Skeletal muscle satellite cell (primary cell): ENCODE measurements at regions not wholly inside any gene's neighbourhood (a gene's known extent, or its start where the extent isn't known, plus 50 kb on each side); places are given as distances from the start of the nearest gene placed in this dataset.

ENCODE experiments used
- H3K27me3 ChIP-seq: 2 replicates; pipeline ENCODE4 v1.7.0; 2013; ENCODE audit warnings: low read length; ENCODE audit not compliant: control insufficient read depth, insufficient read depth
- H3K36me3 ChIP-seq: 2 replicates; pipeline ENCODE4 v1.7.0; 2013; ENCODE audit warnings: mild to moderate bottlenecking, control low read depth, low read length; ENCODE audit not compliant: insufficient read depth
- H3K4me1 ChIP-seq: 2 replicates; pipeline ENCODE4 v1.7.0; 2013; ENCODE audit warnings: low read length; ENCODE audit not compliant: control insufficient read depth, insufficient read depth
- H3K4me2 ChIP-seq: 2 replicates; pipeline ENCODE4 v1.7.0; 2013; ENCODE audit warnings: mild to moderate bottlenecking, low read length
- H3K4me3 ChIP-seq: 2 replicates; pipeline ENCODE4 v1.7.0; 2013; ENCODE audit warnings: low read length
- H3K9ac ChIP-seq: 2 replicates; pipeline ENCODE4 v1.7.0; 2013; ENCODE audit warnings: mild to moderate bottlenecking, low read depth, low read length, moderate library complexity
- H3K9me3 ChIP-seq: replicated peaks from 2 replicates; pipeline ENCODE4 v1.7.0; 2013; ENCODE audit warnings: mild to moderate bottlenecking, control low read depth, low read length

GRCh38 chr5:143473481-143473880, 70.0 kb upstream of the NR3C1 start:
- Histone ChIP-seq H3K27me3 (no peaks in the 10 kb centered on the region), H3K9ac (no peak overlapping the region), H3K4me1 (no peaks in the 10 kb centered on the region), H3K4me3 (no peak overlapping the region), H3K9me3 (no peaks in the 10 kb centered on the region), H3K36me3 (no peaks in the 10 kb centered on the region), H3K4me2 (no peak overlapping the region)

- H3K4me1 ChIP-seq: no peaks in the 10 kb centered on the region
- H3K27me3 ChIP-seq: no peaks in the 10 kb centered on the region
- no peak overlapping the region for H3K9ac ChIP-seq
- H3K4me2 ChIP-seq: no peak overlapping the region
- H3K36me3 ChIP-seq: no peaks in the 10 kb centered on the region
- H3K9me3 ChIP-seq: no peaks in the 10 kb centered on the region
- no peak overlapping the region for H3K4me3 ChIP-seq
Observed at GRCh38 chr5:143472576-143472975, 69.1 kb upstream of the NR3C1 start.

GRCh38 chr5:143471666-143472464, 68.4 kb upstream of the NR3C1 start:
- Histone ChIP-seq H3K36me3 (no peaks in the 10 kb centered on the region), H3K4me1 (no peaks in the 10 kb centered on the region), H3K27me3 (no peaks in the 10 kb centered on the region), H3K4me2 (no peak overlapping the region), H3K9me3 (no peaks in the 10 kb centered on the region), H3K9ac (no peak overlapping the region), H3K4me3 (no peak overlapping the region)

GRCh38 chr5:143471041-143471509, 67.6 kb upstream of the NR3C1 start:
- H3K27me3 ChIP-seq: no peaks in the 10 kb centered on the region
- H3K4me1 ChIP-seq: no peaks in the 10 kb centered on the region
- no peaks in the 10 kb centered on the region for H3K9me3 ChIP-seq
- no peaks in the 10 kb centered on the region for H3K36me3 ChIP-seq
- H3K4me3 ChIP-seq: no peak overlapping the region
- H3K9ac ChIP-seq: no peak overlapping the region
- no peak overlapping the region for H3K4me2 ChIP-seq

GRCh38 chr5:143470120-143470519, 66.6 kb upstream of the NR3C1 start:
- H3K36me3 ChIP-seq: no peaks in the 10 kb centered on the region
- no peaks in the 10 kb centered on the region for H3K9me3 ChIP-seq
- no peaks in the 10 kb centered on the region for H3K27me3 ChIP-seq
- no peak overlapping the region for H3K4me2 ChIP-seq
- no peaks in the 10 kb centered on the region for H3K4me1 ChIP-seq
- H3K4me3 ChIP-seq: no peak overlapping the region
- H3K9ac ChIP-seq: no peak overlapping the region

- no peaks in the 10 kb centered on the region for H3K4me1 ChIP-seq
- no peak overlapping the region for H3K4me3 ChIP-seq
- H3K4me2 ChIP-seq: no peak overlapping the region
- no peaks in the 10 kb centered on the region for H3K36me3 ChIP-seq
- H3K9me3 ChIP-seq: no peaks in the 10 kb centered on the region
- no peak overlapping the region for H3K9ac ChIP-seq
- H3K27me3 ChIP-seq: no peaks in the 10 kb centered on the region
Observed at GRCh38 chr5:143469125-143469524, 65.6 kb upstream of the NR3C1 start.

GRCh38 chr5:143466632-143467031, 63.1 kb upstream of the NR3C1 start:
- Histone ChIP-seq H3K4me3 (no peak overlapping the region), H3K9ac (no peak overlapping the region), H3K36me3 (no peaks in the 10 kb centered on the region), H3K4me1 (no peaks in the 10 kb centered on the region), H3K9me3 (no peaks in the 10 kb centered on the region), H3K27me3 (no peaks in the 10 kb centered on the region), H3K4me2 (no peak overlapping the region)

- H3K9ac ChIP-seq: no peak overlapping the region
- H3K27me3 ChIP-seq: no peaks in the 10 kb centered on the region
- no peaks in the 10 kb centered on the region for H3K4me1 ChIP-seq
- H3K36me3 ChIP-seq: no peaks in the 10 kb centered on the region
- no peak overlapping the region for H3K4me3 ChIP-seq
- H3K4me2 ChIP-seq: no peak overlapping the region
- no peaks in the 10 kb centered on the region for H3K9me3 ChIP-seq
Observed at GRCh38 chr5:143464723-143465490, 61.4 kb upstream of the NR3C1 start.

GRCh38 chr5:143462431-143462830, 58.9 kb upstream of the NR3C1 start:
- Histone ChIP-seq H3K36me3 (no peaks in the 10 kb centered on the region), H3K4me3 (no peak overlapping the region), H3K27me3 (no peaks in the 10 kb centered on the region)

GRCh38 chr5:143459433-143459832, 55.9 kb upstream of the NR3C1 start:
- no peak overlapping the region for H3K4me3 ChIP-seq

More at GRCh38 chr5:143462431-143462830, 58.9 kb upstream of the NR3C1 start:
- Histone ChIP-seq H3K9ac (no peak overlapping the region), H3K4me1 (peaks cover 3% of the 10 kb centered on the region), H3K9me3 (no peaks in the 10 kb centered on the region), H3K4me2 (no peak overlapping the region)

GRCh38 chr5:143456952-143457547, 53.6 kb upstream of the NR3C1 start:
- Histone ChIP-seq H3K4me3 (no peak overlapping the region), H3K27me3 (no peaks in the 10 kb centered on the region), H3K9ac (no peak overlapping the region), H3K4me2 (no peak overlapping the region), H3K9me3 (no peaks in the 10 kb centered on the region), H3K36me3 (no peaks in the 10 kb centered on the region), H3K4me1 (peaks cover 8% of the 10 kb centered on the region)

More at GRCh38 chr5:143459433-143459832, 55.9 kb upstream of the NR3C1 start:
- no peaks in the 10 kb centered on the region for H3K9me3 ChIP-seq
- no peaks in the 10 kb centered on the region for H3K36me3 ChIP-seq
- H3K4me2 ChIP-seq: no peak overlapping the region
- no peaks in the 10 kb centered on the region for H3K27me3 ChIP-seq
- peaks cover 8% of the 10 kb centered on the region for H3K4me1 ChIP-seq
- no peak overlapping the region for H3K9ac ChIP-seq
